Uterus (tissue), 2 donors: ENCODE measurements at regions not wholly inside any gene's neighbourhood (a gene's known extent, or its start where the extent isn't known, plus 50 kb on each side); places are given as distances from the start of the nearest gene placed in this dataset.

Experiments
- CTCF ChIP-seq, 4 experiments: fragments of 200-600 bp in 2 of 4; fragments of 450-650 bp in 2 of 4; sonication (generic) in 2 of 4; IDR thresholded peaks; one replicate each; pipeline ENCODE4 v1.5.1; 2016 to 2019; ENCODE audit warnings: antibody characterized with exemption in 4 of 4, mild to moderate bottlenecking in 2 of 4, moderate library complexity in 1 of 4
- POLR2A ChIP-seq, 2 donors: fragments of 450-650 bp; IDR thresholded peaks; one replicate each; pipeline ENCODE4 v1.6.1; 2016; ENCODE audit warnings: antibody characterized with exemption in 2 of 2, mild to moderate bottlenecking in 1 of 2, moderate library complexity in 1 of 2

GRCh38 chr14:25516838-25517237 lies 466.9 kb upstream of the STXBP6 start:
- TF ChIP-seq CTCF (IDR thresholded peaks at IDR 0.05) (no peak), POLR2A (IDR thresholded peaks at IDR 0.05) (no peak)
